Uterus (tissue), 2 donors: ENCODE measurements at regions not wholly inside any gene's neighbourhood (a gene's known extent, or its start where the extent isn't known, plus 50 kb on each side); places are given as distances from the start of the nearest gene placed in this dataset.

ENCODE experiments used
- CTCF ChIP-seq, 4 experiments: fragments of 200-600 bp in 2 of 4; fragments of 450-650 bp in 2 of 4; sonication (generic) in 2 of 4; IDR thresholded peaks; one replicate each; pipeline ENCODE4 v1.5.1; 2016 to 2019; ENCODE audit warnings: antibody characterized with exemption in 4 of 4, mild to moderate bottlenecking in 2 of 4, moderate library complexity in 1 of 4
- POLR2A ChIP-seq, 2 donors: fragments of 450-650 bp; IDR thresholded peaks; one replicate each; pipeline ENCODE4 v1.6.1; 2016; ENCODE audit warnings: antibody characterized with exemption in 2 of 2, mild to moderate bottlenecking in 1 of 2, moderate library complexity in 1 of 2

GRCh38 chr3:83248454-83248853, 1487.0 kb upstream of the GBE1 start:
- no peak for TF ChIP-seq CTCF (IDR thresholded peaks at IDR 0.05)
- no peak for TF ChIP-seq POLR2A (IDR thresholded peaks at IDR 0.05)
